DMS153 treated with DMSO at 0.1 percent for 48 hours (cell line): ENCODE measurements at regions not wholly inside any gene's neighbourhood (a gene's known extent, or its start where the extent isn't known, plus 50 kb on each side); places are given as distances from the start of the nearest gene placed in this dataset.

Source experiments
- DNase-seq: peaks from one replicate; lab custom pipeline; 2025; ENCODE audit not compliant: unreplicated experiment; lab: John Stamatoyannopoulos, UW

- no peak for DNase-seq
Measured at GRCh38 chr12:107462428-107463332, 222.9 kb upstream of the PWP1 start.

GRCh38 chr12:107464644-107465043 lies 221.0 kb upstream of the PWP1 start:
- DNase-seq = no peak

GRCh38 chr12:107465625-107466024 lies 220.0 kb upstream of the PWP1 start:
- DNase-seq = no peak

GRCh38 chr12:107467716-107468115 lies 217.9 kb upstream of the PWP1 start:
- no peak for DNase-seq

- no peak for DNase-seq
Measured at GRCh38 chr12:107468182-107468581, 217.4 kb upstream of the PWP1 start.

GRCh38 chr12:107469011-107469410 lies 216.6 kb upstream of the PWP1 start:
- no peak for DNase-seq

- DNase-seq = no peak
Measured at GRCh38 chr12:107470645-107471044, 215.0 kb upstream of the PWP1 start.

- no peak for DNase-seq
Measured at GRCh38 chr12:107472308-107472707, 213.3 kb upstream of the PWP1 start.

- DNase-seq = no peak
Measured at GRCh38 chr12:107474099-107474498, 211.5 kb upstream of the PWP1 start.

GRCh38 chr12:107474639-107475539 lies 210.7 kb upstream of the PWP1 start:
- DNase-seq = no peak

- DNase-seq = no peak
Measured at GRCh38 chr12:107475900-107476299, 209.7 kb upstream of the PWP1 start.

GRCh38 chr12:107477018-107477417 lies 208.6 kb upstream of the PWP1 start:
- no peak for DNase-seq

- no peak for DNase-seq
Measured at GRCh38 chr12:107477947-107478610, 207.5 kb upstream of the PWP1 start.

GRCh38 chr12:107478881-107479280 lies 206.7 kb upstream of the PWP1 start:
- DNase-seq = no peak

- DNase-seq = no peak
Measured at GRCh38 chr12:107480836-107481608, 204.6 kb upstream of the PWP1 start.

- DNase-seq = no peak
Measured at GRCh38 chr12:107484230-107484629, 201.4 kb upstream of the PWP1 start.

GRCh38 chr12:107484941-107485340 lies 200.7 kb upstream of the PWP1 start:
- DNase-seq = no peak

- DNase-seq = no peak
Measured at GRCh38 chr12:107485731-107486130, 199.9 kb upstream of the PWP1 start.

GRCh38 chr12:107486140-107486892 lies 199.3 kb upstream of the PWP1 start:
- DNase-seq = no peak
